ENCODE measurements at regions not wholly inside any gene's neighbourhood (a gene's known extent, or its start where the extent isn't known, plus 50 kb on each side); places are given as distances from the start of the nearest gene placed in this dataset.

DNA sequence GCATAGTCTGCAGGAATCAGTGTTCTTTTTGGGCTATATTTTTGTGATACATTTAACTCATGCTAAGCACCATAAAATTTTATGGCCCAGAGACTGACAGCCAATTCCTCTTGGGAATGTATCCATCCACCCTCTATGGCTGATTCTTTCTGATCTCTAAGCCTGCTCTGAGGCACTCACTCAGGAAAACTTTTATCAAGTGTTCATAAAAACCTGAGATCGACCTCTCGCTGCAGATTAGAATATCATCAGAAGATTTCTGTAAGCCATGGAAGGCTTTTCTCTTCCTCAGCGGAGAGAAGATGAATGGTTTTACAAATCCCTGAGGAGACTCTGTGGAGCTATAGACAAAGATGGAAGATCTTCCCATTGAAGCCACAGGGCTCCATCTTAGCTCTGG, 489.8 kb upstream of the GHITM start:
- H3K4me2 ChIP-seq (ENCODE audit: low read length), result no peak overlapping the region
- no peak overlapping the region for H4K8ac ChIP-seq (ENCODE audit: low read depth, low read length)
- H3K27me3 ChIP-seq (ENCODE audit: insufficient read depth, low read length, poor library complexity), result no peaks in the 10 kb centered on the region
- no peak overlapping the region for H2BK5ac ChIP-seq (ENCODE audit: low read length)
- H3K4me3 ChIP-seq (ENCODE audit: low read length), result no peak overlapping the region
- H3K27ac ChIP-seq (ENCODE audit: low read depth, low read length), result no peak overlapping the region
- no CpG with 5 or more reads among the region's 3 CpGs for WGBS (ENCODE audit: extremely low coverage, insufficient coverage, low lambda C conversion rate)
- no peak overlapping the region for H3K4ac ChIP-seq (ENCODE audit: low read depth, low read length)
- no peaks in the 10 kb centered on the region for H3K79me1 ChIP-seq (ENCODE audit: low read length)
- H3K4me1 ChIP-seq (ENCODE audit: control insufficient read depth, low read depth, low read length), result no peaks in the 10 kb centered on the region
- H3K23ac ChIP-seq (ENCODE audit: low read length), result no peak overlapping the region
- no peaks in the 10 kb centered on the region for H3K36me3 ChIP-seq (ENCODE audit: control insufficient read depth, insufficient read depth, low read length)
- no peaks in the 10 kb centered on the region for H3K79me2 ChIP-seq (ENCODE audit: control insufficient read depth, insufficient read depth, low read length)
- H2BK120ac ChIP-seq (ENCODE audit: low read depth, low read length), result no peak overlapping the region
- H3K56ac ChIP-seq (ENCODE audit: low read length), result no peak overlapping the region
- H4K5ac ChIP-seq (ENCODE audit: low read length), result no peak overlapping the region
- no peak overlapping the region for H3K18ac ChIP-seq (ENCODE audit: low read length)
- no peak for DNase-seq
- H2AK5ac ChIP-seq (ENCODE audit: low read length), result no peak overlapping the region
- no peak overlapping the region for H2BK15ac ChIP-seq (replicated peaks; ENCODE audit: low read depth)
- no peak overlapping the region for H3K9ac ChIP-seq (ENCODE audit: low read length)

DNA sequence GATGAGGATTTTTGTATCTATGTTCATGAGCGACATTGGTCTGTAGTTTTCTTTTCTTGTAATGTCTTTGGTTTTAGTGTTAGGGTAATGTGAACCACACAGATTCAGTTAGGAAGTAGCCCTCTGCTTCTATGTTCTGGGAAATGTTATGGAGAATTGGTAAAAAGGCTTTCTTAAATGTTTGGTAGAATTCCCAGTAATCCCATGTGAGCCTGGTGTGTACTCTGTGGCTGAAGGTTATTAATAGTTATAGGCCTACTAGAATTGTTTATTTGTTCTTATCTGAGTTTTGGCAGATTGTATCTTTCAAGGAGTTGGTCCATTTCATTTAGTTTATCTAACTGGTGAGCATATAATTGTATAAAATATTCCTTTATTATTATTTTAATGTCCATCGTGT, 484.6 kb upstream of the GHITM start:
- Histone ChIP-seq H3K4me2 (ENCODE audit: low read length) (no peak overlapping the region), H3K36me3 (ENCODE audit: control insufficient read depth, insufficient read depth, low read length) (no peaks in the 10 kb centered on the region), H3K27me3 (ENCODE audit: insufficient read depth, low read length, poor library complexity) (no peaks in the 10 kb centered on the region), H3K9ac (ENCODE audit: low read length) (no peak overlapping the region), H2AK5ac (ENCODE audit: low read length) (no peak overlapping the region), H3K27ac (ENCODE audit: low read depth, low read length) (no peak overlapping the region), H3K23ac (ENCODE audit: low read length) (no peak overlapping the region), H3K4me3 (ENCODE audit: low read length) (no peak overlapping the region), H3K79me1 (ENCODE audit: low read length) (no peaks in the 10 kb centered on the region), H2BK5ac (ENCODE audit: low read length) (no peak overlapping the region), H3K56ac (ENCODE audit: low read length) (no peak overlapping the region), H3K18ac (ENCODE audit: low read length) (no peak overlapping the region), H2BK15ac (replicated peaks; ENCODE audit: low read depth) (no peak overlapping the region), H2BK120ac (ENCODE audit: low read depth, low read length) (no peak overlapping the region), H3K4me1 (ENCODE audit: control insufficient read depth, low read depth, low read length) (no peaks in the 10 kb centered on the region), H4K5ac (ENCODE audit: low read length) (no peak overlapping the region), H4K8ac (ENCODE audit: low read depth, low read length) (no peak overlapping the region), H3K79me2 (ENCODE audit: control insufficient read depth, insufficient read depth, low read length) (no peaks in the 10 kb centered on the region), H3K4ac (ENCODE audit: low read depth, low read length) (no peak overlapping the region)
- no peak for DNase-seq
- WGBS (ENCODE audit: extremely low coverage, insufficient coverage, low lambda C conversion rate), result no CpG with 5 or more reads among the region's 2 CpGs

DNA sequence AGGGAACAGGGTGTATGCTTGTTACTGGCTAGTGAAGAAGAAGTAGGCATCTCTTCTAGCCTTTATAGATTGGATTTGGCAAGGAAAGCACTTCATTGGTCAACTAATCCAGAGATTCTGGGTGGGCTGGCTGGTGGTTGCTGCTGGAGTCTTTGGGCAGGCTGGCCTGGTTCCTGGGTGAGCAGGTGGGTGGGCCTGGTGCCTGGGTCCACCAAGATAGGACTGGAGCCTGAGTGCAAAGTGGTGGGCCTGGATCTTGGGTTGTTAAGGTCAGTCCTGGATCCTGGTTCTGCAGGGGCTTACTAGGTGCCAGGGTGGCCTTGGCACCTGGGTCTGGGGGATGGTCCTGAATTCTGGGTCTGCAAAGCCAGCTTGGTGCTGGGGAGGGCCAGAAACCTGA, 482.4 kb upstream of the GHITM start:
- Histone ChIP-seq H3K9ac (ENCODE audit: low read length) (no peak overlapping the region), H4K5ac (ENCODE audit: low read length) (no peak overlapping the region), H3K27ac (ENCODE audit: low read depth, low read length) (no peak overlapping the region), H3K79me2 (ENCODE audit: control insufficient read depth, insufficient read depth, low read length) (no peaks in the 10 kb centered on the region), H4K8ac (ENCODE audit: low read depth, low read length) (no peak overlapping the region), H3K4me2 (ENCODE audit: low read length) (no peak overlapping the region), H3K4me1 (ENCODE audit: control insufficient read depth, low read depth, low read length) (no peaks in the 10 kb centered on the region), H3K4me3 (ENCODE audit: low read length) (no peak overlapping the region), H3K56ac (ENCODE audit: low read length) (no peak overlapping the region), H3K4ac (ENCODE audit: low read depth, low read length) (no peak overlapping the region), H3K18ac (ENCODE audit: low read length) (no peak overlapping the region), H2BK5ac (ENCODE audit: low read length) (no peak overlapping the region), H3K36me3 (ENCODE audit: control insufficient read depth, insufficient read depth, low read length) (no peaks in the 10 kb centered on the region), H2AK5ac (ENCODE audit: low read length) (no peak overlapping the region), H3K79me1 (ENCODE audit: low read length) (no peaks in the 10 kb centered on the region), H2BK120ac (ENCODE audit: low read depth, low read length) (no peak overlapping the region), H2BK15ac (replicated peaks; ENCODE audit: low read depth) (no peak overlapping the region), H3K27me3 (ENCODE audit: insufficient read depth, low read length, poor library complexity) (no peaks in the 10 kb centered on the region), H3K23ac (ENCODE audit: low read length) (no peak overlapping the region)
- no peak for DNase-seq

DNA sequence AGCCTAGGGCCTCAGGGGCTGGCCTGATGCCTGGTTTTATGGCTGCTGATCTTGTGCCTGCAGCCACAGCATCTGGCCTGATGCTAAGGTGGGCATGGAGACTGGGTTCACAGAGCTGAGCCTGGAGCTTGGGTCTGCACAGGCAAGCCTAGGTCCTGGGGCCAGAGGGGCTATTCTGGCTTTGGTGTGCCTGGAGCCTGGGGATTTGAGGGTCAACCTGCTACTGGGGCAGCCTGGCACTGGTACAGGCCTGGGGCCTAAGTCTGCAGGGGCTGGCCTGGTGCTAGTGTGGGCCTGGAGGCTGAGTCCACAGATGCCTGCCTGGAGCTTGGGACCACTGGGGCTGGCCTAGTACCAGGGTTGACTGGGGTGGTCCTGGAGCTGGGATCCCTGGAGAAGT, 481.8 kb upstream of the GHITM start:
- Histone ChIP-seq H3K79me1 (ENCODE audit: low read length) (no peaks in the 10 kb centered on the region), H3K27me3 (ENCODE audit: insufficient read depth, low read length, poor library complexity) (no peaks in the 10 kb centered on the region), H2BK15ac (replicated peaks; ENCODE audit: low read depth) (no peak overlapping the region), H2BK120ac (ENCODE audit: low read depth, low read length) (no peak overlapping the region), H3K56ac (ENCODE audit: low read length) (no peak overlapping the region), H3K4me2 (ENCODE audit: low read length) (no peak overlapping the region), H3K9ac (ENCODE audit: low read length) (no peak overlapping the region), H3K79me2 (ENCODE audit: control insufficient read depth, insufficient read depth, low read length) (no peaks in the 10 kb centered on the region), H3K36me3 (ENCODE audit: control insufficient read depth, insufficient read depth, low read length) (no peaks in the 10 kb centered on the region), H3K4me1 (ENCODE audit: control insufficient read depth, low read depth, low read length) (no peaks in the 10 kb centered on the region), H3K4ac (ENCODE audit: low read depth, low read length) (no peak overlapping the region), H2BK5ac (ENCODE audit: low read length) (no peak overlapping the region), H3K27ac (ENCODE audit: low read depth, low read length) (no peak overlapping the region), H3K18ac (ENCODE audit: low read length) (no peak overlapping the region), H2AK5ac (ENCODE audit: low read length) (no peak overlapping the region), H3K4me3 (ENCODE audit: low read length) (no peak overlapping the region), H4K5ac (ENCODE audit: low read length) (no peak overlapping the region), H4K8ac (ENCODE audit: low read depth, low read length) (no peak overlapping the region), H3K23ac (ENCODE audit: low read length) (no peak overlapping the region)
- DNase-seq, result no peak

DNA sequence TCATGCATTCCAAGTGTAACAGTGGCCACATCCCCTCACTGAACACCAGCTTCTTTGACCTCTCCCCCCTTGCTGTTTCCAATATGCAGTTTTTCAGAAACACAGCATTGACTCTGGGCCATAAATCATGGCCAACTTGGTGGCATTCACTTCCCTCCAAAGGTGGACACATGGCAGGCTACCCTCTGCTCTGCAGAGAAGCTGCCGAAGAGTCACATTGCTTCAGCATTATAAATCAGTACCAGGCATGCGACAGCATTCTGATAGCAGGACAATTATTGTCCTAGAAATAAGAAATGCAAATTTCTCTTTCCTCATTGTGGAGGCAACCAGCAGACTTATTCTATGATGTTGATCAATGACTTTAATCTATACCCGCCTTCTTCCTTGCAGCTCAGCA, 475.4 kb upstream of the GHITM start:
- Histone ChIP-seq H2AK5ac (ENCODE audit: low read length) (no peak overlapping the region), H4K8ac (ENCODE audit: low read depth, low read length) (no peak overlapping the region), H3K56ac (ENCODE audit: low read length) (no peak overlapping the region), H3K4me3 (ENCODE audit: low read length) (no peak overlapping the region), H2BK15ac (replicated peaks; ENCODE audit: low read depth) (no peak overlapping the region), H3K79me1 (ENCODE audit: low read length) (no peaks in the 10 kb centered on the region), H3K27me3 (ENCODE audit: insufficient read depth, low read length, poor library complexity) (no peaks in the 10 kb centered on the region), H3K27ac (ENCODE audit: low read depth, low read length) (no peak overlapping the region), H3K4me2 (ENCODE audit: low read length) (no peak overlapping the region), H2BK5ac (ENCODE audit: low read length) (no peak overlapping the region), H4K5ac (ENCODE audit: low read length) (no peak overlapping the region), H3K4ac (ENCODE audit: low read depth, low read length) (no peak overlapping the region), H3K4me1 (ENCODE audit: control insufficient read depth, low read depth, low read length) (no peaks in the 10 kb centered on the region), H3K79me2 (ENCODE audit: control insufficient read depth, insufficient read depth, low read length) (no peaks in the 10 kb centered on the region), H3K9ac (ENCODE audit: low read length) (no peak overlapping the region), H3K23ac (ENCODE audit: low read length) (no peak overlapping the region), H2BK120ac (ENCODE audit: low read depth, low read length) (no peak overlapping the region), H3K36me3 (ENCODE audit: control insufficient read depth, insufficient read depth, low read length) (no peaks in the 10 kb centered on the region), H3K18ac (ENCODE audit: low read length) (no peak overlapping the region)
- no CpG with 5 or more reads among the region's 3 CpGs for WGBS (ENCODE audit: extremely low coverage, insufficient coverage, low lambda C conversion rate)
- no peak for DNase-seq

DNA sequence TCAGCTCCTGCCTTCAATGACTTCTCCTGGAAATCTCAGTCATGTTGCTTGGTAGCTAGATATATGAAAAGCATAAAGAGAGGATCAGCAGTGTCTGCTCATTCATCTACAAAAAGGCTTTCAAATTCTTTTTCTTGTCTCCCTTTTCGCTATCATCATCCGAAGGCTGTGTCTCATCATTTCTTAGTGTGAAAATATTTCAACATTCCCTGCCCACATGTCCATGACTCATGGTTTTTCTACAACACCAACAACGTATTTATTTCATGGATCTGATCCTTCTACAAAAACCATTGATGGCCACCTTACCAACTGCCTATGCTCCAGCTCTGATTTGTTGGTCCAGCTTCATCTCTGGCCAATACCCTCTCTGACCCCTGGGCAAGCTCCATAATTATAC, 472.5 kb upstream of the GHITM start:
- H3K18ac ChIP-seq (ENCODE audit: low read length), result no peak overlapping the region
- H4K5ac ChIP-seq (ENCODE audit: low read length), result no peak overlapping the region
- no peak overlapping the region for H4K8ac ChIP-seq (ENCODE audit: low read depth, low read length)
- DNase-seq, result no peak
- no peak overlapping the region for H3K23ac ChIP-seq (ENCODE audit: low read length)
- H3K27ac ChIP-seq (ENCODE audit: low read depth, low read length), result no peak overlapping the region
- H2BK15ac ChIP-seq (replicated peaks; ENCODE audit: low read depth), result no peak overlapping the region
- no peak overlapping the region for H3K4me3 ChIP-seq (ENCODE audit: low read length)
- no peaks in the 10 kb centered on the region for H3K79me2 ChIP-seq (ENCODE audit: control insufficient read depth, insufficient read depth, low read length)
- H3K27me3 ChIP-seq (ENCODE audit: insufficient read depth, low read length, poor library complexity), result no peaks in the 10 kb centered on the region
- H2BK5ac ChIP-seq (ENCODE audit: low read length), result no peak overlapping the region
- H3K79me1 ChIP-seq (ENCODE audit: low read length), result no peaks in the 10 kb centered on the region
- WGBS (ENCODE audit: extremely low coverage, insufficient coverage, low lambda C conversion rate), result no CpG with 5 or more reads among the region's 3 CpGs
- H3K9ac ChIP-seq (ENCODE audit: low read length), result no peak overlapping the region
- no peak overlapping the region for H3K56ac ChIP-seq (ENCODE audit: low read length)
- H3K4me1 ChIP-seq (ENCODE audit: control insufficient read depth, low read depth, low read length), result no peaks in the 10 kb centered on the region
- no peaks in the 10 kb centered on the region for H3K36me3 ChIP-seq (ENCODE audit: control insufficient read depth, insufficient read depth, low read length)
- H3K4ac ChIP-seq (ENCODE audit: low read depth, low read length), result no peak overlapping the region
- H2BK120ac ChIP-seq (ENCODE audit: low read depth, low read length), result no peak overlapping the region
- H2AK5ac ChIP-seq (ENCODE audit: low read length), result no peak overlapping the region
- no peak overlapping the region for H3K4me2 ChIP-seq (ENCODE audit: low read length)

Measured in mesendoderm (in vitro differentiated cells).